WTC11 (cell line): ENCODE measurements at regions not wholly inside any gene's neighbourhood (a gene's known extent, or its start where the extent isn't known, plus 50 kb on each side); places are given as distances from the start of the nearest gene placed in this dataset.

Experiments used
- ATAC-seq: fragments of 200-7000 bp; cut with Tn5 transposase; 2 replicates; pipeline ENCODE4 v1.10.0; 2021; ENCODE audit warnings: mild to moderate bottlenecking, moderate library complexity
- CTCF ChIA-PET: fragments of 300-600 bp; sonication (Branson Sonifier 250); formaldehyde crosslinking; loops from one replicate; lab custom pipeline; 2021; ENCODE audit warnings: antibody characterized with exemption; lab: Charles Lee
- POLR2A ChIA-PET: fragments of 350-600 bp; sonication (Branson Sonifier 250); formaldehyde crosslinking; loops from one replicate; lab custom pipeline; 2021; ENCODE audit warnings: antibody characterized with exemption; lab: Charles Lee
- DNase-seq: peaks from one replicate; pipeline ENCODE4 v3.0.0; 2021; ENCODE audit warnings: low spot score
- H3K27ac Mint-ChIP-seq: 2 replicates; pipeline ENCODE4 v1.8.0; 2021; ENCODE audit warnings: mixed read lengths
- H3K27me3 Mint-ChIP-seq: 2 replicates; pipeline ENCODE4 v1.8.0; 2021; ENCODE audit warnings: low read depth, mild to moderate bottlenecking, moderate library complexity, mixed read lengths
- H3K36me3 Mint-ChIP-seq: 2 replicates; pipeline ENCODE4 v1.8.0; 2021; ENCODE audit warnings: mixed read lengths
- H3K4me1 Mint-ChIP-seq: 2 replicates; pipeline ENCODE4 v1.8.0; 2022; ENCODE audit warnings: mixed read lengths
- H3K4me3 Mint-ChIP-seq: 2 replicates; pipeline ENCODE4 v1.8.0; 2021; ENCODE audit warnings: mild to moderate bottlenecking, moderate library complexity, mixed read lengths
- H3K9me3 Mint-ChIP-seq: 2 replicates; pipeline ENCODE4 v1.8.0; 2021; ENCODE audit warnings: mixed read lengths
- AFF4 ChIP-seq: sonication (generic); formaldehyde crosslinking; IDR thresholded peaks from 2 replicates; pipeline ENCODE4 v1.8.1; 2023; ENCODE audit warnings: mild to moderate bottlenecking, missing genetic modification reagents, borderline replicate concordance
- ARID4B ChIP-seq: sonication (generic); formaldehyde crosslinking; IDR thresholded peaks from 2 replicates; pipeline ENCODE4 v1.8.0; 2023; ENCODE audit warnings: missing genetic modification reagents, mild to moderate bottlenecking, borderline replicate concordance
- E2F5 ChIP-seq: sonication (generic); formaldehyde crosslinking; IDR thresholded peaks from 2 replicates; pipeline ENCODE4 v1.8.1; 2022; ENCODE audit warnings: mild to moderate bottlenecking, moderate library complexity, missing genetic modification reagents
- ELF4 ChIP-seq: sonication (generic); formaldehyde crosslinking; IDR thresholded peaks from 2 replicates; pipeline ENCODE4 v1.8.1; 2022; ENCODE audit warnings: low read depth, mild to moderate bottlenecking, moderate library complexity, missing genetic modification reagents
- EMX1 ChIP-seq: fragments of 250-450 bp; sonication (Bioruptor Pico); IDR thresholded peaks from 2 replicates; pipeline ENCODE4 v1.8.0; 2021; ENCODE audit warnings: mild to moderate bottlenecking
- ERG ChIP-seq: fragments of 250-450 bp; sonication (Bioruptor Pico); IDR thresholded peaks from 2 replicates; pipeline ENCODE4 v1.8.0; 2021; ENCODE audit warnings: mild to moderate bottlenecking
- GABPB1 ChIP-seq: sonication (generic); formaldehyde crosslinking; IDR thresholded peaks from 2 replicates; pipeline ENCODE4 v1.8.1; 2023; ENCODE audit warnings: mild to moderate bottlenecking, missing genetic modification reagents
- MLX ChIP-seq: sonication (generic); formaldehyde crosslinking; IDR thresholded peaks from 2 replicates; pipeline ENCODE4 v1.8.1; 2023; ENCODE audit warnings: mild to moderate bottlenecking, missing genetic modification reagents, moderate library complexity
- NFATC4 ChIP-seq: fragments of 250-450 bp; sonication (Bioruptor Pico); IDR thresholded peaks from 2 replicates; pipeline ENCODE4 v1.9.0; 2021; ENCODE audit warnings: mild to moderate bottlenecking
- PREB ChIP-seq: sonication (generic); formaldehyde crosslinking; IDR thresholded peaks from 2 replicates; pipeline ENCODE4 v1.8.1; 2022; ENCODE audit warnings: mild to moderate bottlenecking, missing genetic modification reagents, moderate library complexity, borderline replicate concordance
- SMAD4 ChIP-seq: sonication (generic); formaldehyde crosslinking; IDR thresholded peaks from 2 replicates; pipeline ENCODE4 v1.8.0; 2022; ENCODE audit warnings: mild to moderate bottlenecking, missing genetic modification reagents
- ZBTB43 ChIP-seq: sonication (generic); formaldehyde crosslinking; IDR thresholded peaks from 2 replicates; pipeline ENCODE4 v1.8.1; 2023; ENCODE audit warnings: mild to moderate bottlenecking, missing genetic modification reagents
- ZNF263 ChIP-seq: sonication (generic); formaldehyde crosslinking; IDR thresholded peaks from 2 replicates; pipeline ENCODE4 v1.8.1; 2022; ENCODE audit warnings: low read depth, mild to moderate bottlenecking, moderate library complexity, missing genetic modification reagents
- ZNF281 ChIP-seq: sonication (generic); formaldehyde crosslinking; IDR thresholded peaks from 2 replicates; pipeline ENCODE4 v1.8.0; 2023; ENCODE audit warnings: mild to moderate bottlenecking, missing genetic modification reagents
- ZNF416 ChIP-seq: fragments of 250-450 bp; sonication (Bioruptor Pico); IDR thresholded peaks from 2 replicates; pipeline ENCODE4 v1.9.0; 2021; ENCODE audit warnings: mild to moderate bottlenecking, inconsistent platforms
- ZNF512 ChIP-seq: sonication (generic); formaldehyde crosslinking; IDR thresholded peaks from 2 replicates; pipeline ENCODE4 v1.8.1; 2022; ENCODE audit warnings: missing genetic modification reagents, borderline replicate concordance

GRCh38 chr1:162991444-162991843 is 77.7 kb upstream of the RGS4 start:
- POLR2A ChIA-PET: no interaction called here
- no peaks in the 10 kb centered on the region for H3K36me3 Mint-ChIP-seq
- H3K9me3 Mint-ChIP-seq: no peaks in the 10 kb centered on the region
- H3K27me3 Mint-ChIP-seq: no peaks in the 10 kb centered on the region
- CTCF ChIA-PET: no interaction called here
- no peak overlapping the region for H3K4me3 Mint-ChIP-seq
- TF ChIP-seq ZNF263 (no peak), EMX1 (CRISPR knock-in tag) (no peak), MLX (no peak)
- no peak for DNase-seq
- no peaks in the 10 kb centered on the region for H3K4me1 Mint-ChIP-seq
- no peak overlapping the region for H3K27ac Mint-ChIP-seq
- ATAC-seq: no peak

- ATAC-seq (no peak), DNase-seq (no peak)
- no peaks in the 10 kb centered on the region for H3K27me3 Mint-ChIP-seq
- H3K36me3 Mint-ChIP-seq: no peaks in the 10 kb centered on the region
- H3K4me1 Mint-ChIP-seq: peaks cover 7% of the 10 kb centered on the region
- H3K4me3 Mint-ChIP-seq: no peak overlapping the region
- H3K9me3 Mint-ChIP-seq: no peaks in the 10 kb centered on the region
- ChIA-PET CTCF (interaction anchor here (1.7 kb wide), 1 partner anchor 79 kb away, joined by 7 read pairs; the partner anchor contains the start of gene RGS4), POLR2A (no interaction called here)
- no peak overlapping the region for H3K27ac Mint-ChIP-seq
- no peak for TF ChIP-seq EMX1 (CRISPR knock-in tag)
- TF ChIP-seq GABPB1: no peak
- no peak for TF ChIP-seq ZBTB43
- TF ChIP-seq ZNF512 (CRISPR knock-in tag): no peak
- TF ChIP-seq ZNF416 (CRISPR knock-in tag): no peak
- TF ChIP-seq E2F5: no peak
- TF ChIP-seq NFATC4 (CRISPR knock-in tag): no peak
- TF ChIP-seq AFF4: no peak
- no peak for TF ChIP-seq ELF4 (CRISPR knock-in tag)
- no peak for TF ChIP-seq PREB (CRISPR knock-in tag)
- no peak for TF ChIP-seq ERG (CRISPR knock-in tag)
- TF ChIP-seq SMAD4: no peak
- TF ChIP-seq ZNF281 (CRISPR knock-in tag): no peak
- TF ChIP-seq ARID4B (CRISPR knock-in tag): no peak
Measured at GRCh38 chr1:162990665-162991064, 78.5 kb upstream of the RGS4 start.
